ENCODE measurements at regions not wholly inside any gene's neighbourhood (a gene's known extent, or its start where the extent isn't known, plus 50 kb on each side); places are given as distances from the start of the nearest gene placed in this dataset.
"Not testable (repeated sequence)": the region's sequence is repeated elsewhere in the genome, so short reads cannot be mapped to it uniquely, and the experiment has no call there.

GRCh38 chr4:164617911-164618310 is 136.0 kb upstream of the SMIM31 start:
- TF ChIP-seq ZFX (IDR thresholded peaks at IDR 0.05; ENCODE audit: borderline replicate concordance) (no peak), CTCF (IDR thresholded peaks at IDR 0.05) (no peak)
- H3K27ac ChIP-seq: no peak overlapping the region

GRCh38 chr4:164621886-164622521 is 131.9 kb upstream of the SMIM31 start:
- H3K27ac ChIP-seq: no peak overlapping the region
- no peak for TF ChIP-seq ZFX (IDR thresholded peaks at IDR 0.05; ENCODE audit: borderline replicate concordance)
- no peak for TF ChIP-seq CTCF (IDR thresholded peaks at IDR 0.05)

- no peak overlapping the region for H3K27ac ChIP-seq
- TF ChIP-seq ZFX (IDR thresholded peaks at IDR 0.05; ENCODE audit: borderline replicate concordance): no peak
- no peak for TF ChIP-seq CTCF (IDR thresholded peaks at IDR 0.05)
Measured at GRCh38 chr4:164623099-164623498, 130.8 kb upstream of the SMIM31 start.

GRCh38 chr4:164639001-164639400 is 114.9 kb upstream of the SMIM31 start:
- H3K27ac ChIP-seq: no peak overlapping the region
- TF ChIP-seq CTCF (IDR thresholded peaks at IDR 0.05) (no peak), ZFX (IDR thresholded peaks at IDR 0.05; ENCODE audit: borderline replicate concordance) (no peak)

- H3K27ac ChIP-seq: no peak overlapping the region
- TF ChIP-seq CTCF (IDR thresholded peaks at IDR 0.05) (no peak), ZFX (IDR thresholded peaks at IDR 0.05; ENCODE audit: borderline replicate concordance) (no peak)
Measured at GRCh38 chr4:164648151-164648848, 105.6 kb upstream of the SMIM31 start.

- TF ChIP-seq CTCF (IDR thresholded peaks at IDR 0.05) (no peak), ZFX (IDR thresholded peaks at IDR 0.05; ENCODE audit: borderline replicate concordance) (no peak)
- no peak overlapping the region for H3K27ac ChIP-seq
Measured at GRCh38 chr4:164648849-164649212, 105.1 kb upstream of the SMIM31 start.

GRCh38 chr4:164659765-164660164 is 94.2 kb upstream of the SMIM31 start:
- TF ChIP-seq ZFX (IDR thresholded peaks at IDR 0.05; ENCODE audit: borderline replicate concordance): no peak
- TF ChIP-seq CTCF (IDR thresholded peaks at IDR 0.05): no peak
- H3K27ac ChIP-seq: no peak overlapping the region

- H3K27ac ChIP-seq: not testable (repeated sequence)
Measured at GRCh38 chr4:164676152-164676551, 77.8 kb upstream of the SMIM31 start.

Measured in 22Rv1 (cell line).